Tibial nerve (tissue), 4 donors: ENCODE measurements at regions not wholly inside any gene's neighbourhood (a gene's known extent, or its start where the extent isn't known, plus 50 kb on each side); places are given as distances from the start of the nearest gene placed in this dataset.

Source experiments
- EP300 ChIP-seq, 2 donors: sonication (generic); formaldehyde crosslinking; IDR thresholded peaks; one replicate each; pipeline ENCODE4 v1.6.1; 2017; ENCODE audit warnings: antibody characterized with exemption in 2 of 2, mild to moderate bottlenecking in 1 of 2
- TF ChIP-seq, protein P1 (sequence below), 5 experiments: fragments of 200-600 bp in 3 of 5; fragments of 450-650 bp in 2 of 5; sonication (generic) in 3 of 5; IDR thresholded peaks; one replicate each; pipeline ENCODE4 v1.5.1; 2016 to 2019; ENCODE audit warnings: antibody characterized with exemption in 5 of 5, mild to moderate bottlenecking in 3 of 5, moderate library complexity in 2 of 5

DNA sequence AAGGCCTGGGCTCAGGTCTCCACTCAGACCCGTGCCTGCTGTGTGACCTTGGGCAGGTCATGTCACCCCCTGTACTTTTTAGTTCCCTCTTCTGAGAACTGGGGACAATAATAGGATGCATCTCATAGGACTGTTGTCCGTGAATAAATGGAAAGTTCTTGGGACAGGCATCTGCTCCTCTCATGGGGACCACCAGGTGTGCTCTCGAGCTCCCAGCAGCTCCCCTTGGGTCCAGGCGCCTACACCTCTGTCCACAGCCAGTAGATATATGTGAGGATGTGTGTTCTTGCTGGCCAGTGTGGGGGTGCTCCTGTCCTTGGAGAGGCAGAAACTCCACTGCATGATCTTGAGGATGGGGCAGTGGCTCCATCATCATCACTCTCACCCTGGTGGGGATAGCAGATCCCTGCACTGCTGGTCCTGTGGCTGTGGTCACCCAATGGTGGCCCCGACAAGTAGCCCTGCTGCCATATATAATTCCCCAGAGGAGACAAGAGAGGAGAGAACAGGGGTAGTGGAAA lies 257.6 kb upstream of the TLE3 start:
- TF ChIP-seq, protein P1, sequence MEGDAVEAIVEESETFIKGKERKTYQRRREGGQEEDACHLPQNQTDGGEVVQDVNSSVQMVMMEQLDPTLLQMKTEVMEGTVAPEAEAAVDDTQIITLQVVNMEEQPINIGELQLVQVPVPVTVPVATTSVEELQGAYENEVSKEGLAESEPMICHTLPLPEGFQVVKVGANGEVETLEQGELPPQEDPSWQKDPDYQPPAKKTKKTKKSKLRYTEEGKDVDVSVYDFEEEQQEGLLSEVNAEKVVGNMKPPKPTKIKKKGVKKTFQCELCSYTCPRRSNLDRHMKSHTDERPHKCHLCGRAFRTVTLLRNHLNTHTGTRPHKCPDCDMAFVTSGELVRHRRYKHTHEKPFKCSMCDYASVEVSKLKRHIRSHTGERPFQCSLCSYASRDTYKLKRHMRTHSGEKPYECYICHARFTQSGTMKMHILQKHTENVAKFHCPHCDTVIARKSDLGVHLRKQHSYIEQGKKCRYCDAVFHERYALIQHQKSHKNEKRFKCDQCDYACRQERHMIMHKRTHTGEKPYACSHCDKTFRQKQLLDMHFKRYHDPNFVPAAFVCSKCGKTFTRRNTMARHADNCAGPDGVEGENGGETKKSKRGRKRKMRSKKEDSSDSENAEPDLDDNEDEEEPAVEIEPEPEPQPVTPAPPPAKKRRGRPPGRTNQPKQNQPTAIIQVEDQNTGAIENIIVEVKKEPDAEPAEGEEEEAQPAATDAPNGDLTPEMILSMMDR (IDR thresholded peaks at IDR 0.05): no peak
- TF ChIP-seq EP300 (IDR thresholded peaks at IDR 0.05): no peak
